A549 (cell line): ENCODE measurements at regions not wholly inside any gene's neighbourhood (a gene's known extent, or its start where the extent isn't known, plus 50 kb on each side); places are given as distances from the start of the nearest gene placed in this dataset.

Experiments used
- BCL3 ChIP-seq: fragments of >200 bp; sonication (Bioruptor Twin); formaldehyde crosslinking; IDR thresholded peaks from 3 replicates; pipeline ENCODE4 v1.6.1; 2016
- BHLHE40 ChIP-seq: IDR thresholded peaks from 2 replicates; pipeline ENCODE4 v1.6.1; 2012; ENCODE audit warnings: low read depth, low read length, inconsistent platforms
- CBX8 ChIP-seq: fragments of 200-600 bp; sonication (generic); IDR thresholded peaks from 2 replicates; pipeline ENCODE4 v1.6.1; 2016
- CTCF ChIP-seq: fragments of >200 bp; sonication (Bioruptor Twin); formaldehyde crosslinking; IDR thresholded peaks from 3 replicates; pipeline ENCODE4 v1.5.1; 2016
- ELK1 ChIP-seq: fragments of 150-350 bp; IDR thresholded peaks from 2 replicates; pipeline ENCODE4 v1.6.1; 2014; ENCODE audit warnings: low read depth, mild to moderate bottlenecking, low read length
- EP300 ChIP-seq, 2 experiments: fragments of >200 bp; sonication (Bioruptor Twin); formaldehyde crosslinking; IDR thresholded peaks; 2 replicates in 1 of 2; 3 replicates in 1 of 2; pipeline ENCODE4 v1.6.1; 2016 to 2017
- ESRRA ChIP-seq: fragments of 150-350 bp; IDR thresholded peaks from 2 replicates; pipeline ENCODE4 v1.6.1; 2014; ENCODE audit warnings: mild to moderate bottlenecking, low read length, borderline replicate concordance
- KDM1A ChIP-seq: fragments of 200-600 bp; sonication (generic); IDR thresholded peaks from 2 replicates; pipeline ENCODE4 v1.6.1; 2016; ENCODE audit warnings: low read depth, mild to moderate bottlenecking
- MAFK ChIP-seq: fragments of 450-650 bp; IDR thresholded peaks from 2 replicates; pipeline ENCODE4 v1.6.1; 2014; ENCODE audit not compliant: partially characterized antibody
- MAX ChIP-seq: IDR thresholded peaks from 2 replicates; pipeline ENCODE4 v1.6.1; 2012
- NPAS2 ChIP-seq: fragments of 250-450 bp; sonication (Bioruptor Pico); IDR thresholded peaks from 2 replicates; pipeline ENCODE4 v1.8.0; 2022; ENCODE audit warnings: mild to moderate bottlenecking, moderate library complexity, borderline replicate concordance
- POLR2A ChIP-seq: IDR thresholded peaks from 2 replicates; pipeline ENCODE4 v1.6.1; 2012; ENCODE audit warnings: mild to moderate bottlenecking, low read length
- POLR2AphosphoS2 ChIP-seq: conservative IDR thresholded peaks from 2 replicates; pipeline ENCODE4 v1.6.1; 2012; ENCODE audit warnings: low read length, improper control_type of control experiment, inconsistent platforms

GRCh38 chr6:163820745-163821458 is 406.4 kb downstream of the QKI start:
- no peak for TF ChIP-seq CTCF
- TF ChIP-seq BCL3 = no peak
- no peak for TF ChIP-seq POLR2A
- no peak for TF ChIP-seq POLR2AphosphoS2
- TF ChIP-seq MAX = no peak
- no peak for TF ChIP-seq EP300 (IDR thresholded peaks at IDR 0.05)
- no peak for TF ChIP-seq ESRRA
- TF ChIP-seq ELK1 = no peak
- no peak for TF ChIP-seq CBX8
- TF ChIP-seq NPAS2 (CRISPR knock-in tag) = no peak
- TF ChIP-seq BHLHE40 = no peak
- TF ChIP-seq KDM1A = no peak
- no peak for TF ChIP-seq MAFK
